ENCODE measurements at regions not wholly inside any gene's neighbourhood (a gene's known extent, or its start where the extent isn't known, plus 50 kb on each side); places are given as distances from the start of the nearest gene placed in this dataset.

DNA sequence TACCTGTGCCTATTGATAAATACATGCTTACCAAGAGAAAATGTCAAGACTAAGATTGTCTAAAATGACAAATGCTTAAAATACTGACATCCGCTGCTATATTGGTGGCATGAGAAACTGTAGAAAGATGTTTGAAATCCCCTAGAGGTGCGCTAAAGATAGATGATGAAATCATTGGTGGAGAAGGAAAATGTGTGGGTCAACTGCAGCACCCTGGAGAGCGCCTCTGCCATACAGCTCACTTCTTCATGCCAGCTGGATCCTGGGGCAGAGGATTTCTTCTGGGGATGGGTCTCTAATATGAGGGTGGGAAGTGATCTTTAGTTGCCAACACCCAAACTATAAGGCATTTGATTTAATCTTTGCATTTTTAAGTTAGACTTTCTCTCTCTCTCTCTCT, 680.4 kb upstream of the POM121L12 start:
- TF ChIP-seq, protein P1, sequence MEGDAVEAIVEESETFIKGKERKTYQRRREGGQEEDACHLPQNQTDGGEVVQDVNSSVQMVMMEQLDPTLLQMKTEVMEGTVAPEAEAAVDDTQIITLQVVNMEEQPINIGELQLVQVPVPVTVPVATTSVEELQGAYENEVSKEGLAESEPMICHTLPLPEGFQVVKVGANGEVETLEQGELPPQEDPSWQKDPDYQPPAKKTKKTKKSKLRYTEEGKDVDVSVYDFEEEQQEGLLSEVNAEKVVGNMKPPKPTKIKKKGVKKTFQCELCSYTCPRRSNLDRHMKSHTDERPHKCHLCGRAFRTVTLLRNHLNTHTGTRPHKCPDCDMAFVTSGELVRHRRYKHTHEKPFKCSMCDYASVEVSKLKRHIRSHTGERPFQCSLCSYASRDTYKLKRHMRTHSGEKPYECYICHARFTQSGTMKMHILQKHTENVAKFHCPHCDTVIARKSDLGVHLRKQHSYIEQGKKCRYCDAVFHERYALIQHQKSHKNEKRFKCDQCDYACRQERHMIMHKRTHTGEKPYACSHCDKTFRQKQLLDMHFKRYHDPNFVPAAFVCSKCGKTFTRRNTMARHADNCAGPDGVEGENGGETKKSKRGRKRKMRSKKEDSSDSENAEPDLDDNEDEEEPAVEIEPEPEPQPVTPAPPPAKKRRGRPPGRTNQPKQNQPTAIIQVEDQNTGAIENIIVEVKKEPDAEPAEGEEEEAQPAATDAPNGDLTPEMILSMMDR (IDR thresholded peaks at IDR 0.05): no peak
- TF ChIP-seq POLR2A (IDR thresholded peaks at IDR 0.05): no peak

Measured in lower leg skin (tissue), 3 donors.